SK-N-SH (cell line): ENCODE measurements at regions not wholly inside any gene's neighbourhood (a gene's known extent, or its start where the extent isn't known, plus 50 kb on each side); places are given as distances from the start of the nearest gene placed in this dataset.

ENCODE experiments used
- CTCF ChIA-PET: fragments of 300-600, 350-600 bp; formaldehyde crosslinking; extraction: SDS; loops from one replicate; lab custom pipeline; 2021; lab: Yijun Ruan, JAX
- POLR2A ChIA-PET: fragments of 350-600 bp; sonication (Branson Sonifier 250); formaldehyde crosslinking; extraction: SDS; loops from one replicate; lab custom pipeline; 2020; ENCODE audit warnings: antibody characterized with exemption, inconsistent platforms; lab: Yijun Ruan, JAX
- DNase-seq: peaks from one replicate; pipeline ENCODE4 v3.0.0; 2012
- H2AFZ ChIP-seq: fragments of 200-600 bp; sonication (generic); 2 replicates; pipeline ENCODE4 v1.8.1; 2016; ENCODE audit warnings: antibody characterized with exemption, mild to moderate bottlenecking, low read depth
- H3F3A ChIP-seq: fragments of 200-600 bp; sonication (generic); replicated peaks from 2 replicates; pipeline ENCODE3; 2016; ENCODE audit warnings: antibody characterized with exemption, mild to moderate bottlenecking; ENCODE audit not compliant: insufficient read depth
- H3K27ac ChIP-seq, 2 experiments: fragments of 200-500 bp in 1 of 2; fragments of 200-600 bp in 1 of 2; sonication (Bioruptor generic) in 1 of 2; sonication (generic), shearing (Covaris generic) in 1 of 2; 2 replicates each; pipeline versions ENCODE4 v1.5.1 to v1.6.1; 2014 to 2016; ENCODE audit warnings: low read depth in 2 of 2, inconsistent platforms in 1 of 2, low read length in 1 of 2, mild to moderate bottlenecking in 1 of 2, mixed read lengths in 1 of 2
- H3K27me3 ChIP-seq: fragments of 200-600 bp; sonication (generic), shearing (Covaris generic); 2 replicates; pipeline ENCODE4 v1.6.1; 2016; ENCODE audit warnings: mixed run types; ENCODE audit not compliant: insufficient read depth
- H3K36me3 ChIP-seq, 2 experiments: fragments of 200-500 bp in 1 of 2; fragments of 200-600 bp in 1 of 2; sonication (Bioruptor generic) in 1 of 2; sonication (generic) in 1 of 2; replicated peaks in 1 of 2; 2 replicates each; pipeline versions ENCODE3 to v1.5.1; 2014 to 2016; ENCODE audit warnings: low read length in 1 of 2, mild to moderate bottlenecking in 1 of 2; ENCODE audit not compliant: insufficient read depth in 2 of 2, control insufficient read depth in 1 of 2
- H3K4me1 ChIP-seq, 2 experiments: fragments of 200-500 bp in 1 of 2; fragments of 200-600 bp in 1 of 2; sonication (Bioruptor generic) in 1 of 2; sonication (generic), shearing (Covaris generic) in 1 of 2; 2 replicates each; pipeline versions ENCODE4 v1.5.1 to v1.6.1; 2014 to 2016; ENCODE audit warnings: low read depth in 1 of 2, low read length in 1 of 2, mixed run types in 1 of 2; ENCODE audit not compliant: insufficient read depth in 2 of 2, control insufficient read depth in 1 of 2
- H3K4me2 ChIP-seq: fragments of 200-600 bp; sonication (generic), shearing (Covaris generic); 2 replicates; pipeline ENCODE4 v1.6.1; 2017; ENCODE audit warnings: mixed run types
- H3K4me3 ChIP-seq, 2 experiments: fragments of 200-500 bp in 1 of 2; fragments of 200-600 bp in 1 of 2; sonication (Bioruptor generic) in 1 of 2; sonication (generic), shearing (Covaris generic) in 1 of 2; 2 replicates each; pipeline versions ENCODE4 v1.5.1 to v1.8.1; 2014 to 2016; ENCODE audit warnings: low read depth in 2 of 2, inconsistent platforms in 1 of 2, low read length in 1 of 2, mild to moderate bottlenecking in 1 of 2, mixed read lengths in 1 of 2, moderate library complexity in 1 of 2
- H3K79me2 ChIP-seq: fragments of 200-600 bp; sonication (generic); 2 replicates; pipeline ENCODE4 v1.8.1; 2017; ENCODE audit warnings: mild to moderate bottlenecking; ENCODE audit not compliant: insufficient read depth
- H3K9ac ChIP-seq: fragments of 200-600 bp; sonication (generic); 2 replicates; pipeline ENCODE4 v1.6.1; 2017; ENCODE audit warnings: mixed run types
- H3K9me2 ChIP-seq: fragments of 200-600 bp; sonication (generic); 2 replicates; pipeline ENCODE4 v1.6.1; 2017; ENCODE audit warnings: mixed run types
- H3K9me3 ChIP-seq: fragments of 200-600 bp; sonication (generic); 2 replicates; pipeline ENCODE4 v1.6.1; 2017; ENCODE audit warnings: mixed run types, mild to moderate bottlenecking, moderate library complexity
- H4K20me1 ChIP-seq: fragments of 200-600 bp; sonication (generic); 2 replicates; pipeline ENCODE4 v1.6.1; 2017; ENCODE audit warnings: mild to moderate bottlenecking, mixed run types; ENCODE audit not compliant: insufficient read depth
- CHD2 ChIP-seq: fragments of 150-350 bp; IDR thresholded peaks from 2 replicates; pipeline ENCODE4 v1.6.1; 2018; ENCODE audit warnings: low read length; ENCODE audit not compliant: partially characterized antibody
- CTCF ChIP-seq: fragments of 200-600 bp; sonication (generic); IDR thresholded peaks from 2 replicates; pipeline ENCODE4 v1.6.1; 2017; ENCODE audit warnings: antibody characterized with exemption, mild to moderate bottlenecking, moderate library complexity
- ELF1 ChIP-seq: IDR thresholded peaks from 2 replicates; pipeline ENCODE4 v1.4.0; 2012
- EZH2phosphoT487 ChIP-seq: fragments of 200-600 bp; sonication (generic); IDR thresholded peaks from 2 replicates; pipeline ENCODE4 v1.6.1; 2017; ENCODE audit warnings: low read depth, mixed run types, mild to moderate bottlenecking, antibody characterized with exemption, moderate library complexity, borderline replicate concordance
- FOXJ3 ChIP-seq: sonication (generic); formaldehyde crosslinking; IDR thresholded peaks from 2 replicates; pipeline ENCODE4 v1.5.1; 2020; ENCODE audit warnings: mild to moderate bottlenecking, missing genetic modification reagents
- FOXM1 ChIP-seq: IDR thresholded peaks from 2 replicates; pipeline ENCODE4 v1.4.0; 2012; ENCODE audit warnings: low read depth, mild to moderate bottlenecking
- GABPA ChIP-seq: IDR thresholded peaks from 2 replicates; pipeline ENCODE4 v1.4.0; 2012; ENCODE audit warnings: low read depth, mild to moderate bottlenecking
- GATA2 ChIP-seq: sonication (generic); formaldehyde crosslinking; IDR thresholded peaks from 2 replicates; pipeline ENCODE4 v1.5.0; 2020; ENCODE audit warnings: mild to moderate bottlenecking, missing genetic modification reagents
- IRF3 ChIP-seq: fragments of 150-350 bp; IDR thresholded peaks from 2 replicates; pipeline ENCODE4 v1.6.1; 2016; ENCODE audit warnings: mild to moderate bottlenecking, low read depth, low read length
- JUND ChIP-seq: IDR thresholded peaks from 2 replicates; pipeline ENCODE4 v1.4.0; 2012
- NFIC ChIP-seq: IDR thresholded peaks from 2 replicates; pipeline ENCODE4 v1.4.0; 2012; ENCODE audit warnings: borderline replicate concordance
- RAD21 ChIP-seq: IDR thresholded peaks from 2 replicates; pipeline ENCODE4 v1.6.1; 2012; ENCODE audit warnings: mild to moderate bottlenecking, low read length
- RCOR1 ChIP-seq: fragments of 150-350 bp; IDR thresholded peaks from 2 replicates; pipeline ENCODE4 v1.6.1; 2017; ENCODE audit warnings: antibody characterized with exemption, low read length
- RFX5 ChIP-seq: IDR thresholded peaks from 2 replicates; pipeline ENCODE4 v1.6.1; 2012; ENCODE audit warnings: mild to moderate bottlenecking, improper control_type of control experiment, low read length
- TCF12 ChIP-seq: IDR thresholded peaks from 2 replicates; pipeline ENCODE4 v1.4.0; 2012
- USF1 ChIP-seq: IDR thresholded peaks from 2 replicates; pipeline ENCODE4 v1.4.0; 2012; ENCODE audit warnings: low read depth, borderline replicate concordance
- USF2 ChIP-seq: fragments of 150-350 bp; IDR thresholded peaks from 2 replicates; pipeline ENCODE4 v1.6.1; 2017; ENCODE audit warnings: antibody characterized with exemption, low read length, low read depth, borderline replicate concordance
- ZBTB33 ChIP-seq: IDR thresholded peaks from 2 replicates; pipeline ENCODE4 v1.4.0; 2012; ENCODE audit warnings: low read depth, borderline replicate concordance
- WGBS: methylation state at CpG from one replicate; pipeline ENCODE4 v1.1.6; 2017; ENCODE audit warnings: low lambda C conversion rate; 5-methylcytosine and 5-hydroxymethylcytosine counted together

- Histone ChIP-seq H3K4me1 (no peaks in the 10 kb centered on the region), H3K36me3 (no peaks in the 10 kb centered on the region), H3F3A (no peaks in the 10 kb centered on the region), H3K9ac (no peak overlapping the region), H3K4me3 (no peak overlapping the region), H3K27me3 (no peaks in the 10 kb centered on the region; the same call in 1 of the 2 replicates), H3K4me2 (no peak overlapping the region), H3K27ac (no peak overlapping the region), H4K20me1 (no peaks in the 10 kb centered on the region), H2AFZ (no peak overlapping the region), H3K79me2 (no peaks in the 10 kb centered on the region), H3K9me2 (no peaks in the 10 kb centered on the region), H3K9me3 (no peaks in the 10 kb centered on the region)
- ChIA-PET CTCF (no interaction called here), POLR2A (no interaction called here)
- WGBS: 42% methylated on average over 5 of the region's 5 CpGs
- TF ChIP-seq FOXM1 (no peak), ELF1 (no peak), JUND (no peak), CTCF (no peak), CHD2 (no peak), EZH2phosphoT487 (no peak), USF1 (no peak), RCOR1 (no peak), TCF12 (no peak), GATA2 (CRISPR knock-in tag) (no peak), RAD21 (no peak), GABPA (no peak), ZBTB33 (no peak), FOXJ3 (no peak), RFX5 (no peak), NFIC (no peak), USF2 (no peak), IRF3 (no peak)
- no peak for DNase-seq
Observed at GRCh38 chr3:80384811-80385210, 617.0 kb upstream of the ROBO1 start.
